Lower leg skin (tissue), 3 donors: ENCODE measurements at regions not wholly inside any gene's neighbourhood (a gene's known extent, or its start where the extent isn't known, plus 50 kb on each side); places are given as distances from the start of the nearest gene placed in this dataset.

Experiments
- CTCF ChIP-seq, 3 donors: fragments of 450-650 bp; IDR thresholded peaks; one replicate each; pipeline ENCODE4 v1.5.1; 2016; ENCODE audit warnings: antibody characterized with exemption in 3 of 3, mild to moderate bottlenecking in 3 of 3, moderate library complexity in 2 of 3
- POLR2A ChIP-seq, 2 donors: fragments of 450-650 bp; IDR thresholded peaks; one replicate each; pipeline ENCODE4 v1.6.1; 2016 to 2017; ENCODE audit warnings: antibody characterized with exemption in 2 of 2, mild to moderate bottlenecking in 1 of 2, moderate library complexity in 1 of 2

- no peak for TF ChIP-seq CTCF (IDR thresholded peaks at IDR 0.05)
- no peak for TF ChIP-seq POLR2A (IDR thresholded peaks at IDR 0.05)
Measured at GRCh38 chr2:172198361-172198760, 95.7 kb upstream of the DLX2 start.
